WERI-Rb-1 (cell line): ENCODE measurements at regions not wholly inside any gene's neighbourhood (a gene's known extent, or its start where the extent isn't known, plus 50 kb on each side); places are given as distances from the start of the nearest gene placed in this dataset.

ENCODE experiments used
- DNase-seq: peaks from one replicate; pipeline ENCODE4 v3.0.0-alpha.2; 2020
- H3K27ac ChIP-seq: fragments of 250-450 bp; sonication (Bioruptor Pico); 2 replicates; pipeline ENCODE4 v1.5.1; 2020; ENCODE audit warnings: mild to moderate bottlenecking, moderate library complexity
- H3K27me3 ChIP-seq: fragments of 250-450 bp; sonication (Bioruptor Pico); 2 replicates; pipeline ENCODE4 v1.5.1; 2021; ENCODE audit warnings: mild to moderate bottlenecking, low read depth, moderate library complexity; ENCODE audit not compliant: insufficient read depth, severe bottlenecking
- H3K36me3 ChIP-seq: fragments of 250-450 bp; sonication (Bioruptor Pico); 2 replicates; pipeline ENCODE4 v1.5.1; 2020; ENCODE audit warnings: mild to moderate bottlenecking, moderate library complexity
- H3K4me3 ChIP-seq: 2 replicates; pipeline ENCODE4 v1.5.1; 2011; ENCODE audit warnings: low read depth, mild to moderate bottlenecking, control low read depth, low read length
- H3K9me3 ChIP-seq: fragments of 250-450 bp; sonication (Bioruptor Pico); 2 replicates; pipeline ENCODE4 v1.5.1; 2021; ENCODE audit warnings: mild to moderate bottlenecking, moderate library complexity; ENCODE audit not compliant: severe bottlenecking
- CTCF ChIP-seq: IDR thresholded peaks from 2 replicates; pipeline ENCODE4 v1.5.1; 2011; ENCODE audit warnings: low read depth, mild to moderate bottlenecking, control low read depth, inconsistent platforms, low read length

GRCh38 chr5:29240379-29240778, 1953.1 kb upstream of the CDH6 start:
- TF ChIP-seq CTCF, result no peak
- H3K4me3 ChIP-seq, result no peak overlapping the region
- H3K36me3 ChIP-seq, result no peaks in the 10 kb centered on the region
- no peak overlapping the region for H3K27ac ChIP-seq
- H3K27me3 ChIP-seq, result no peaks in the 10 kb centered on the region
- DNase-seq, result no peak
- H3K9me3 ChIP-seq, result no peaks in the 10 kb centered on the region

- H3K36me3 ChIP-seq, result no peaks in the 10 kb centered on the region
These were observed 1953.9 kb upstream of the CDH6 start for GRCh38 chr5:29239606-29240005.

GRCh38 chr5:29238115-29238514, 1955.4 kb upstream of the CDH6 start:
- no peak for TF ChIP-seq CTCF
- Histone ChIP-seq H3K36me3 (no peaks in the 10 kb centered on the region), H3K27ac (no peak overlapping the region), H3K9me3 (no peaks in the 10 kb centered on the region), H3K27me3 (no peaks in the 10 kb centered on the region), H3K4me3 (no peak overlapping the region)
- no peak for DNase-seq

More at GRCh38 chr5:29239606-29240005, 1953.9 kb upstream of the CDH6 start:
- H3K4me3 ChIP-seq, result no peak overlapping the region
- no peaks in the 10 kb centered on the region for H3K27me3 ChIP-seq
- no peak overlapping the region for H3K27ac ChIP-seq
- no peak for DNase-seq
- no peak for TF ChIP-seq CTCF
- no peaks in the 10 kb centered on the region for H3K9me3 ChIP-seq

GRCh38 chr5:29231154-29231553, 1962.3 kb upstream of the CDH6 start:
- Histone ChIP-seq H3K27ac (no peak overlapping the region), H3K36me3 (no peaks in the 10 kb centered on the region), H3K27me3 (no peaks in the 10 kb centered on the region), H3K9me3 (no peaks in the 10 kb centered on the region), H3K4me3 (no peak overlapping the region)
- TF ChIP-seq CTCF, result no peak
- no peak for DNase-seq

GRCh38 chr5:29230591-29230990, 1962.9 kb upstream of the CDH6 start:
- no peak for DNase-seq
- H3K36me3 ChIP-seq, result no peaks in the 10 kb centered on the region
- no peak overlapping the region for H3K4me3 ChIP-seq
- no peak overlapping the region for H3K27ac ChIP-seq
- no peak for TF ChIP-seq CTCF
- H3K9me3 ChIP-seq, result no peaks in the 10 kb centered on the region
- H3K27me3 ChIP-seq, result no peaks in the 10 kb centered on the region

- no peak for TF ChIP-seq CTCF
These were observed 1964.0 kb upstream of the CDH6 start for GRCh38 chr5:29229461-29229860.

More at GRCh38 chr5:29229461-29229860, 1964.0 kb upstream of the CDH6 start:
- H3K27me3 ChIP-seq, result no peaks in the 10 kb centered on the region
- H3K9me3 ChIP-seq, result no peaks in the 10 kb centered on the region
- no peak overlapping the region for H3K27ac ChIP-seq
- H3K4me3 ChIP-seq, result no peak overlapping the region
- no peak for DNase-seq
- no peaks in the 10 kb centered on the region for H3K36me3 ChIP-seq
